ENCODE measurements at regions not wholly inside any gene's neighbourhood (a gene's known extent, or its start where the extent isn't known, plus 50 kb on each side); places are given as distances from the start of the nearest gene placed in this dataset.

DNA sequence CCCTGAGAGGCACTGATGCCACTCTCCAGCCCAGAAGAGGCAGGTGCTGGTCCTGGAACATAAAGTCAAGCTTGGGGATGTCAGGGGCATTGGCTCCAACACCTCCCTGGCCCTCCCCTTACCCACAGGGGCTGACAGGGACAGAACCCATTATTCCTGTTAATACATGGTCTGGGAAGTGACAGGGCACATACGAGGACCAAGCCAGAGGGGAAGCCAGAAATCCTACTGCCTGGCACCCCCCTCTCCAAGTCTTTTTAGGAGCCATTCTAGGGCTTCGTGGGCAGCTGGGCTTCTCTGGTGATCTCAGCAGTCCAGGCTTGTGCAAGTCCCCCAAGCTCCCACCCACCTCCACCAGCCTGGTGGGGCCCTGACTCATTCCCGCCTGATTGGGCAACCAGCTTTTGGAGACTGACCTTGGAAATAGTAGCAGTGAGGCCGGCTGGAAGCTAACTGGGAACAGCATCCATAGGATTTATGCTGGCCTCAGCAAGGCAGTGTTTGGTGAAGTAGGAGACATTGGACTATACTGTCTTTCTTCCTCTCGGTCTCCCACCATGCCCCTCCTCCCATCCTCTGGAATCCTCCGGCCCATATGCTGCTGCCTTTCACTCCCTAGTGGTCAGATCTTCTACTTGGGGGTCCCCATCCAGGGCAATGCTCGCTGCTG lies 86.4 kb upstream of the HK2 start:
- POLR2A ChIA-PET: no interaction called here
- ATAC-seq (ENCODE audit: poor library complexity): no peak

GRCh38 chr2:74748665-74749064 lies 85.3 kb upstream of the HK2 start:
- DNase-seq (no peak), ATAC-seq (ENCODE audit: poor library complexity) (no peak)
- ChIA-PET POLR2A (no interaction called here), CTCF (no interaction called here)
- Histone ChIP-seq H3K4me3 (ENCODE audit: low read length) (no peak overlapping the region), H3K27ac (ENCODE audit: low read depth in 1 of 2, low read length in 2 of 2) (no peak overlapping the region), H3K27me3 (ENCODE audit: control insufficient read depth in 1 of 2, insufficient read depth in 2 of 2, low read length in 2 of 2) (peaks cover 0 to 2% of the 10 kb centered on the region in 2 experiments), H3K36me3 (ENCODE audit: insufficient read depth, low read length) (no peaks in the 10 kb centered on the region), H3K4me1 (ENCODE audit: insufficient read depth, low read length) (no peaks in the 10 kb centered on the region), H3K9me3 (ENCODE audit: control insufficient read depth in 1 of 2, insufficient read depth in 1 of 2, low read length in 2 of 2) (no peaks in the 10 kb centered on the region)
- no peaks in the 10 kb centered on the region for H3K4me1 Mint-ChIP-seq (ENCODE audit: low read depth)
- intact Hi-C loops (cut with DNase I, micrococcal nuclease): no loop called here
- no peak overlapping the region for H3K27ac Mint-ChIP-seq
- no peaks in the 10 kb centered on the region for H3K36me3 Mint-ChIP-seq (ENCODE audit: low read depth)
- no peak overlapping the region for H3K4me3 Mint-ChIP-seq
- H3K27me3 Mint-ChIP-seq: peaks cover 9% of the 10 kb centered on the region
- no peaks in the 10 kb centered on the region for H3K9me3 Mint-ChIP-seq
- TF ChIP-seq, protein P1, sequence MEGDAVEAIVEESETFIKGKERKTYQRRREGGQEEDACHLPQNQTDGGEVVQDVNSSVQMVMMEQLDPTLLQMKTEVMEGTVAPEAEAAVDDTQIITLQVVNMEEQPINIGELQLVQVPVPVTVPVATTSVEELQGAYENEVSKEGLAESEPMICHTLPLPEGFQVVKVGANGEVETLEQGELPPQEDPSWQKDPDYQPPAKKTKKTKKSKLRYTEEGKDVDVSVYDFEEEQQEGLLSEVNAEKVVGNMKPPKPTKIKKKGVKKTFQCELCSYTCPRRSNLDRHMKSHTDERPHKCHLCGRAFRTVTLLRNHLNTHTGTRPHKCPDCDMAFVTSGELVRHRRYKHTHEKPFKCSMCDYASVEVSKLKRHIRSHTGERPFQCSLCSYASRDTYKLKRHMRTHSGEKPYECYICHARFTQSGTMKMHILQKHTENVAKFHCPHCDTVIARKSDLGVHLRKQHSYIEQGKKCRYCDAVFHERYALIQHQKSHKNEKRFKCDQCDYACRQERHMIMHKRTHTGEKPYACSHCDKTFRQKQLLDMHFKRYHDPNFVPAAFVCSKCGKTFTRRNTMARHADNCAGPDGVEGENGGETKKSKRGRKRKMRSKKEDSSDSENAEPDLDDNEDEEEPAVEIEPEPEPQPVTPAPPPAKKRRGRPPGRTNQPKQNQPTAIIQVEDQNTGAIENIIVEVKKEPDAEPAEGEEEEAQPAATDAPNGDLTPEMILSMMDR (IDR thresholded peaks at IDR 0.05): no peak

More for the DNA sequence above, 86.4 kb upstream of the HK2 start:
- no peaks in the 10 kb centered on the region for H3K9me3 ChIP-seq (ENCODE audit: control insufficient read depth in 1 of 2, insufficient read depth in 1 of 2, low read length in 2 of 2)
- H3K27me3 ChIP-seq (ENCODE audit: control insufficient read depth in 1 of 2, insufficient read depth in 2 of 2, low read length in 2 of 2): peaks cover 0 to 2% of the 10 kb centered on the region in 2 experiments
- H3K27ac ChIP-seq (ENCODE audit: low read depth in 1 of 2, low read length in 2 of 2): no peak overlapping the region
- CTCF ChIA-PET: no interaction called here
- peak in 1 of 14 experiments; percentile 27 for DNase-seq
- Mint-ChIP-seq H3K27ac (no peak overlapping the region), H3K27me3 (peaks cover 9% of the 10 kb centered on the region), H3K36me3 (ENCODE audit: low read depth) (no peaks in the 10 kb centered on the region), H3K4me1 (ENCODE audit: low read depth) (no peaks in the 10 kb centered on the region), H3K4me3 (no peak overlapping the region), H3K9me3 (no peaks in the 10 kb centered on the region)
- intact Hi-C loops (cut with DNase I, micrococcal nuclease): no loop called here
- TF ChIP-seq, protein P1 (IDR thresholded peaks at IDR 0.05): no peak
- no peaks in the 10 kb centered on the region for H3K36me3 ChIP-seq (ENCODE audit: insufficient read depth, low read length)
- H3K4me1 ChIP-seq (ENCODE audit: insufficient read depth, low read length): no peaks in the 10 kb centered on the region
- no peak overlapping the region for H3K4me3 ChIP-seq (ENCODE audit: low read length)

DNA sequence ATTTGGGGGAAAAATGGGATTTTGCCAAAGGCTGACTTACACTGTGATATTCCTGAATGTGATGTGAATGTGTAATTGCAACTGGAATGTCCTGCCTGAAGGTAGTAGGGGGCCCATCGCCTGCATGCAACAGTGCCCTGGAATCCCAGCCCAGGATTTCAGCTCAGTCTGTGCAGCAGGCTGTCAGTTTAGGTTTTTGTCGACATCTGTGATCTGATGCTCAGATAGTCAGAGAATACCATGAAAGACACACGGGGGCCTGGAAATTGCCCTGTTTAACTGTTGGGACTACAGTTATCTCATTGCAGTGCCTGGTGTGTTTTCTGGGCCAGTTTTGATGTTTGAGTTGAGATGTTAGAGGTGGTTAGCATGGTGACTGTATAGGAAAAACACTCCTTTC lies 84.5 kb upstream of the HK2 start:
- H3K4me1 Mint-ChIP-seq (ENCODE audit: low read depth): no peaks in the 10 kb centered on the region
- ATAC-seq (ENCODE audit: poor library complexity) (no peak), DNase-seq (no peak)
- Histone ChIP-seq H3K4me3 (ENCODE audit: low read length) (no peak overlapping the region), H3K27me3 (ENCODE audit: control insufficient read depth in 1 of 2, insufficient read depth in 2 of 2, low read length in 2 of 2) (peaks cover 0 to 2% of the 10 kb centered on the region in 2 experiments), H3K9me3 (ENCODE audit: control insufficient read depth in 1 of 2, insufficient read depth in 1 of 2, low read length in 2 of 2) (no peaks in the 10 kb centered on the region), H3K4me1 (ENCODE audit: insufficient read depth, low read length) (no peaks in the 10 kb centered on the region), H3K27ac (ENCODE audit: low read depth in 1 of 2, low read length in 2 of 2) (no peak overlapping the region), H3K36me3 (ENCODE audit: insufficient read depth, low read length) (no peaks in the 10 kb centered on the region)
- no peaks in the 10 kb centered on the region for H3K9me3 Mint-ChIP-seq
- intact Hi-C loops (cut with DNase I, micrococcal nuclease): no loop called here
- H3K36me3 Mint-ChIP-seq (ENCODE audit: low read depth): no peaks in the 10 kb centered on the region
- no peak overlapping the region for H3K27ac Mint-ChIP-seq
- ChIA-PET POLR2A (no interaction called here), CTCF (no interaction called here)
- TF ChIP-seq, protein P1 (IDR thresholded peaks at IDR 0.05): no peak
- no peak overlapping the region for H3K4me3 Mint-ChIP-seq
- H3K27me3 Mint-ChIP-seq: peaks cover 9% of the 10 kb centered on the region
